OCI-LY3 (cell line): ENCODE measurements at regions not wholly inside any gene's neighbourhood (a gene's known extent, or its start where the extent isn't known, plus 50 kb on each side); places are given as distances from the start of the nearest gene placed in this dataset.

Experiments used
- H2AFZ ChIP-seq: fragments of 200-600, 300-600 bp; shearing (Covaris generic); 2 replicates; pipeline ENCODE4 v1.6.0; 2014; ENCODE audit warnings: antibody characterized with exemption, low read depth, low read length
- H3K27ac ChIP-seq: fragments of 200-600, 300-600 bp; sonication (generic); 2 replicates; pipeline ENCODE4 v1.5.1; 2014; ENCODE audit warnings: mild to moderate bottlenecking, low read length, moderate library complexity, mixed read lengths
- H3K27me3 ChIP-seq: fragments of 200-600, 300-600 bp; sonication (generic); 2 replicates; pipeline ENCODE4 v1.6.1; 2014; ENCODE audit warnings: low read depth, low read length, mixed read lengths
- H3K36me3 ChIP-seq: fragments of 200-600, 300-600 bp; sonication (generic); replicated peaks from 2 replicates; pipeline ENCODE3; 2014; ENCODE audit warnings: low read depth, low read length, mixed read lengths
- H3K4me1 ChIP-seq: fragments of 300-600, 200-600 bp; sonication (generic); 2 replicates; pipeline ENCODE4 v1.6.1; 2014; ENCODE audit warnings: low read length, mixed read lengths
- H3K4me2 ChIP-seq: fragments of 200-600, 300-600 bp; sonication (generic); 2 replicates; pipeline ENCODE4 v1.6.1; 2014; ENCODE audit warnings: low read length, mixed read lengths
- H3K4me3 ChIP-seq: fragments of 300-600, 200-600 bp; sonication (generic); 2 replicates; pipeline ENCODE4 v1.5.1; 2014; ENCODE audit warnings: antibody characterized with exemption, mild to moderate bottlenecking, low read length, moderate library complexity
- H3K79me2 ChIP-seq: fragments of 300-600, 200-600 bp; shearing (Covaris generic); 2 replicates; pipeline ENCODE4 v1.6.1; 2014; ENCODE audit warnings: mild to moderate bottlenecking, low read length, mixed read lengths
- H3K9ac ChIP-seq: fragments of 300-600, 200-600 bp; shearing (Covaris generic); 2 replicates; pipeline ENCODE4 v1.6.0; 2014; ENCODE audit warnings: mild to moderate bottlenecking, low read length, moderate library complexity
- H3K9me3 ChIP-seq: fragments of 200-600, 300-600 bp; shearing (Covaris generic); 2 replicates; pipeline ENCODE4 v1.6.1; 2014; ENCODE audit warnings: low read length, mixed read lengths; ENCODE audit not compliant: insufficient read depth
- H4K20me1 ChIP-seq: fragments of 200-600, 300-600 bp; sonication (generic); 2 replicates; pipeline ENCODE4 v1.6.1; 2016; ENCODE audit warnings: low read length, mixed read lengths; ENCODE audit not compliant: insufficient read depth
- CTCF ChIP-seq: fragments of 200-600, 300-600 bp; sonication (generic); IDR thresholded peaks from 2 replicates; pipeline ENCODE4 v1.5.1; 2014; ENCODE audit warnings: antibody characterized with exemption, low read length, low read depth
- EZH2phosphoT487 ChIP-seq: fragments of 200-600 bp; shearing (Covaris generic); IDR thresholded peaks from 2 replicates; pipeline ENCODE4 v1.6.1; 2018; ENCODE audit warnings: antibody characterized with exemption, mixed run types, low read depth

- no peak overlapping the region for H3K4me3 ChIP-seq
- no peaks in the 10 kb centered on the region for H3K4me1 ChIP-seq
- H4K20me1 ChIP-seq, result no peaks in the 10 kb centered on the region
- H3K79me2 ChIP-seq, result no peaks in the 10 kb centered on the region
- H2AFZ ChIP-seq, result no peak overlapping the region
- peaks cover 8% of the 10 kb centered on the region; the same call in 1 of the 2 replicates for H3K27me3 ChIP-seq
- no peak overlapping the region for H3K4me2 ChIP-seq
- no peaks in the 10 kb centered on the region for H3K36me3 ChIP-seq
- H3K9me3 ChIP-seq, result no peaks in the 10 kb centered on the region
- TF ChIP-seq EZH2phosphoT487 (no peak), CTCF (peak; percentile 56)
- no peak overlapping the region for H3K9ac ChIP-seq
- H3K27ac ChIP-seq, result no peak overlapping the region
These were observed 91.3 kb downstream of the UQCRFS1 start for GRCh38 chr19:29121684-29122083.

- Histone ChIP-seq H3K9me3 (no peaks in the 10 kb centered on the region), H3K4me1 (no peaks in the 10 kb centered on the region), H3K4me2 (no peak overlapping the region), H3K27ac (no peak overlapping the region), H3K4me3 (no peak overlapping the region), H3K9ac (no peak overlapping the region), H3K79me2 (no peaks in the 10 kb centered on the region), H4K20me1 (no peaks in the 10 kb centered on the region), H2AFZ (no peak overlapping the region), H3K27me3 (peaks cover 8% of the 10 kb centered on the region; the same call in 1 of the 2 replicates), H3K36me3 (no peaks in the 10 kb centered on the region)
- TF ChIP-seq CTCF (no peak), EZH2phosphoT487 (no peak)
These were observed 92.5 kb downstream of the UQCRFS1 start for GRCh38 chr19:29120466-29120865.

- Histone ChIP-seq H3K4me1 (no peaks in the 10 kb centered on the region), H3K4me3 (no peak overlapping the region), H3K27ac (no peak overlapping the region), H3K9me3 (no peaks in the 10 kb centered on the region), H3K9ac (no peak overlapping the region), H3K27me3 (peaks cover 8% of the 10 kb centered on the region; the same call in 1 of the 2 replicates), H2AFZ (no peak overlapping the region), H3K79me2 (no peaks in the 10 kb centered on the region), H3K36me3 (no peaks in the 10 kb centered on the region), H3K4me2 (no peak overlapping the region), H4K20me1 (no peaks in the 10 kb centered on the region)
- TF ChIP-seq CTCF, result peak; percentile 36
- no peak for TF ChIP-seq EZH2phosphoT487
These were observed 93.4 kb downstream of the UQCRFS1 start for GRCh38 chr19:29119590-29119989.

- Histone ChIP-seq H3K4me3 (no peak overlapping the region), H3K79me2 (no peaks in the 10 kb centered on the region), H3K27ac (no peak overlapping the region), H3K36me3 (no peaks in the 10 kb centered on the region), H3K4me2 (no peak overlapping the region), H3K4me1 (no peaks in the 10 kb centered on the region), H3K9ac (no peak overlapping the region), H2AFZ (no peak overlapping the region), H4K20me1 (no peaks in the 10 kb centered on the region), H3K27me3 (peaks cover 8% of the 10 kb centered on the region; the same call in 1 of the 2 replicates), H3K9me3 (no peaks in the 10 kb centered on the region)
- TF ChIP-seq CTCF, result no peak
- TF ChIP-seq EZH2phosphoT487, result no peak
These were observed 94.6 kb downstream of the UQCRFS1 start for GRCh38 chr19:29118389-29118788.
